ENCODE measurements at regions not wholly inside any gene's neighbourhood (a gene's known extent, or its start where the extent isn't known, plus 50 kb on each side); places are given as distances from the start of the nearest gene placed in this dataset.

- peaks cover 5 to 9% of the 10 kb centered on the region in 2 experiments; a peak in 3 of 4 replicates for H3K4me1 Mint-ChIP-seq
- no peak overlapping the region for H3K14ac ChIP-seq (ENCODE audit: insufficient read depth, low read length)
- no peak overlapping the region for H3K4me2 ChIP-seq (ENCODE audit: insufficient read depth, insufficient read length, low read length)
- H2AFZ ChIP-seq (ENCODE audit: low read length): no peak overlapping the region
- H3K9ac ChIP-seq (ENCODE audit: extremely low read depth, insufficient read length, low read length): no peak overlapping the region
- H3K79me1 ChIP-seq (ENCODE audit: insufficient read depth, low read depth, low read length, poor library complexity, severe bottlenecking): no peaks in the 10 kb centered on the region
- no peaks in the 10 kb centered on the region for H3K9me3 Mint-ChIP-seq
- H3K18ac ChIP-seq (ENCODE audit: insufficient read length, low read depth, low read length): no peak overlapping the region
- H3K79me2 ChIP-seq (ENCODE audit: insufficient read depth, low read length): no peaks in the 10 kb centered on the region
- H2BK20ac ChIP-seq (ENCODE audit: low read depth, low read length, poor library complexity, severe bottlenecking): no peak overlapping the region
- no peak overlapping the region for H2BK5ac ChIP-seq (ENCODE audit: insufficient read length, low read length)
- no peak overlapping the region for H2BK120ac ChIP-seq (ENCODE audit: low read depth, low read length, poor library complexity, severe bottlenecking)
- H4K91ac ChIP-seq (ENCODE audit: insufficient read length, low read depth, low read length): no peak overlapping the region
- no peaks in the 10 kb centered on the region; the same call in 1 of the 2 replicates for H3K4me1 ChIP-seq (ENCODE audit: insufficient read depth, low read length)
- no peaks in the 10 kb centered on the region for H4K20me1 ChIP-seq (ENCODE audit: control insufficient read depth, insufficient read depth, insufficient read length)
- H3K4me3 Mint-ChIP-seq: no peak overlapping the region
- H3K23ac ChIP-seq (ENCODE audit: insufficient read length, low read depth, low read length): no peak overlapping the region
- no peaks in the 10 kb centered on the region for H3K36me3 Mint-ChIP-seq (ENCODE audit: insufficient read depth in 1 of 3, low read depth in 3 of 3)
- H2AK5ac ChIP-seq (ENCODE audit: insufficient read length, low read length): no peak overlapping the region
- no peaks in the 10 kb centered on the region for H3K9me3 ChIP-seq (ENCODE audit: control insufficient read depth, low read depth, low read length)
- no peak for DNase-seq
- no peak overlapping the region for H2BK15ac ChIP-seq (ENCODE audit: low read depth, low read length)
- no peak overlapping the region for H3K27ac ChIP-seq (ENCODE audit: insufficient read length, low read depth, low read length)
- no peak overlapping the region for H3K27ac Mint-ChIP-seq
- H4K5ac ChIP-seq (ENCODE audit: insufficient read length, low read depth, low read length): no peak overlapping the region
- H2BK12ac ChIP-seq (ENCODE audit: insufficient read length, low read depth, low read length): no peak overlapping the region
- no CpG with 5 or more reads among the region's 5 CpGs for WGBS (ENCODE audit: extremely low coverage, insufficient read length, low lambda C conversion rate)
- H4K8ac ChIP-seq (replicated peaks; ENCODE audit: insufficient read length, low read depth, low read length): no peak overlapping the region
- no peaks in the 10 kb centered on the region for H3K27me3 ChIP-seq (ENCODE audit: insufficient read depth, low read length)
- no peaks in the 10 kb centered on the region for H3K23me2 ChIP-seq (ENCODE audit: insufficient read length, low read depth, low read length, poor library complexity, severe bottlenecking)
- no peak overlapping the region for H3K4ac ChIP-seq (ENCODE audit: low read depth, low read length)
- H3K56ac ChIP-seq (ENCODE audit: insufficient read length, low read depth, low read length): no peak overlapping the region
- TF ChIP-seq CTCF (conservative IDR thresholded peaks at IDR 0.05): no peak
- H3K27me3 Mint-ChIP-seq (ENCODE audit: low read depth): no peaks in the 10 kb centered on the region; the same call in none of the 2 replicates
- no peak overlapping the region for H3T11ph ChIP-seq (ENCODE audit: low read length)
Observed at GRCh38 chr22:27220339-27220738, 563.0 kb downstream of the MIAT start.
